Esophagus muscularis mucosa (tissue), 3 donors: ENCODE measurements at regions not wholly inside any gene's neighbourhood (a gene's known extent, or its start where the extent isn't known, plus 50 kb on each side); places are given as distances from the start of the nearest gene placed in this dataset.

Experiments
- POLR2AphosphoS5 ChIP-seq, 2 donors: sonication (generic); formaldehyde crosslinking; IDR thresholded peaks; one replicate each; pipeline ENCODE4 v1.6.1; 2017; ENCODE audit warnings: antibody characterized with exemption in 2 of 2
- TF ChIP-seq, protein P1 (sequence below), 3 experiments: fragments of 200-600 bp in 2 of 3; fragments of 450-650 bp in 1 of 3; sonication (generic) in 2 of 3; IDR thresholded peaks; one replicate each; pipeline ENCODE4 v1.5.1; 2017 to 2019; ENCODE audit warnings: antibody characterized with exemption in 3 of 3, mild to moderate bottlenecking in 2 of 3, moderate library complexity in 1 of 3

DNA sequence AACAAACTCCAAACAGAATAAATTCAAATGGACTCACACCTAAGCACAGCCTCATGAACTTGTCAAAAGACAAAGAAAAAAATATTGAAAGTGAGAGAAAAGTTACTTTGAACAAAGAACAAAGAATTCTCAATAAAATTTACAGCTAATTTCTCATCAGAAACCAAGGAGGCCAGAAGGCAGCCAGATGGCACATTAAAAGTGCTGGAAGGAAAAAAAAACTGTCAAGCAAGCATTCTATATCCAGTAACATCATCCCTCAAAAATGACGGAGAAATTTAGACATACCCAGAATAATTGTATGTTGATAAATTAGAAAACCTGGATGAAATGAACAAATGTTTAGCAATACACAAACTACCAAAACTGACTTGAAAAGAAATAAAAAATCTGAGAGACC lies 129.8 kb upstream of the UQCRFS1 start:
- TF ChIP-seq, protein P1, sequence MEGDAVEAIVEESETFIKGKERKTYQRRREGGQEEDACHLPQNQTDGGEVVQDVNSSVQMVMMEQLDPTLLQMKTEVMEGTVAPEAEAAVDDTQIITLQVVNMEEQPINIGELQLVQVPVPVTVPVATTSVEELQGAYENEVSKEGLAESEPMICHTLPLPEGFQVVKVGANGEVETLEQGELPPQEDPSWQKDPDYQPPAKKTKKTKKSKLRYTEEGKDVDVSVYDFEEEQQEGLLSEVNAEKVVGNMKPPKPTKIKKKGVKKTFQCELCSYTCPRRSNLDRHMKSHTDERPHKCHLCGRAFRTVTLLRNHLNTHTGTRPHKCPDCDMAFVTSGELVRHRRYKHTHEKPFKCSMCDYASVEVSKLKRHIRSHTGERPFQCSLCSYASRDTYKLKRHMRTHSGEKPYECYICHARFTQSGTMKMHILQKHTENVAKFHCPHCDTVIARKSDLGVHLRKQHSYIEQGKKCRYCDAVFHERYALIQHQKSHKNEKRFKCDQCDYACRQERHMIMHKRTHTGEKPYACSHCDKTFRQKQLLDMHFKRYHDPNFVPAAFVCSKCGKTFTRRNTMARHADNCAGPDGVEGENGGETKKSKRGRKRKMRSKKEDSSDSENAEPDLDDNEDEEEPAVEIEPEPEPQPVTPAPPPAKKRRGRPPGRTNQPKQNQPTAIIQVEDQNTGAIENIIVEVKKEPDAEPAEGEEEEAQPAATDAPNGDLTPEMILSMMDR (IDR thresholded peaks at IDR 0.05): no peak
- TF ChIP-seq POLR2AphosphoS5 (IDR thresholded peaks at IDR 0.05): no peak
